Jurkat, Clone E6-1 (cell line): ENCODE measurements at regions not wholly inside any gene's neighbourhood (a gene's known extent, or its start where the extent isn't known, plus 50 kb on each side); places are given as distances from the start of the nearest gene placed in this dataset.
A peak's percentile ranks its signal among the peaks of the same experiment; 100 is the strongest.
"Not testable (repeated sequence)": the region's sequence is repeated elsewhere in the genome, so short reads cannot be mapped to it uniquely, and the experiment has no call there.

Experiments
- DNase-seq: peaks from one replicate; pipeline ENCODE4 v3.0.0-alpha.2; 2011; ENCODE audit warnings: low read depth, low spot score
- H3K4me3 ChIP-seq: 2 replicates; pipeline ENCODE4 v1.5.1; 2011; ENCODE audit warnings: mild to moderate bottlenecking, low read length, control low read depth, moderate library complexity

DNA sequence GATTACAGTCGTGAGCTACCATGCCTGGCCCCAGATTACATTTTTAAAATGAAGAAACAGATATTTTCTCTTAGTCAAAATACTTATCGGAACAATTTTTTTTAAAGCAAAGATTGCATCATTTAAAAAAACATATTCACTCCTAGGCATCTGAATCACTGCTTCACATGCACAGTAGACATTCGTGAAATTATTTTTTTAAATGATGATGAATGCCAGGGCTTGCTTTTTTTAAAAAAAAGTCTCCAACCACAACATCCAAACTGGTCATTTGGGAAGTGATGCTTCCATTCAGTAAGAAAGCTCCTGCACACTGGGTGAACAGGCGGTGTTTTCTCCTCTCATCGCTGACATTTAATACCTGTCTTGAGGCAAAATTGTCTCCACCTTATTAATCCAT, 223.0 kb upstream of the DMRT1 start:
- DNase-seq: no peak

DNA sequence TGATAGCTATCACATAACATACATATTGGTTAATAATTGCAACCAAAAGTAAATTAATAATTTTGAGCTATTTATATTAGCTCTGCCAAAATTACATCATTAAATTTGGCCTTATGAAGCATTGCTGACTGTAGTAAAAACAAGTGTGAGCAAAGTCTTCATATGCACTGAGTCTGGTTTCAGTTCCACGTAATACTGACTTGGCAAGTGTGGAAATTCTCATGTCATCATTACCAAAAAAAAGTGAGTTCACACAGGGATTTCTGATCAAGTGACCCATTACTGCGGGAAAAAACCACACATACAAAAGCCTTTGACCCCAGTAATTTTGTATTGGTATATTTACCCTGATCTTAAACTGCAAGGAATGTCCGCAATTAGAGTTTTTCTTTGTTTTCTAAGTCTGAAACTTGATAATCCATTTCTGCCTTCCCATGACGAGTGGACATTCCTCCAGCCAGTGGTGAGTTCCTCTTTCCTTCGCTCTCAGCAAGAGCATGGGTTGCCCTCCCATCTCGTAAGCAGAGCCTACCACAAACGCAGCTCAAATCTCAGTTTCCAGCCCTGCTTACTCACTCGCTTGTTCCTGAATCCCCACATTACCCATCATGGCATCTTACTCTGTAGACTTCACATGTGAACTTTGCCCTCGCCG, 220.2 kb upstream of the DMRT1 start:
- no peak for DNase-seq

More for the DNA sequence above, 223.0 kb upstream of the DMRT1 start:
- no peak overlapping the region for H3K4me3 ChIP-seq

DNA sequence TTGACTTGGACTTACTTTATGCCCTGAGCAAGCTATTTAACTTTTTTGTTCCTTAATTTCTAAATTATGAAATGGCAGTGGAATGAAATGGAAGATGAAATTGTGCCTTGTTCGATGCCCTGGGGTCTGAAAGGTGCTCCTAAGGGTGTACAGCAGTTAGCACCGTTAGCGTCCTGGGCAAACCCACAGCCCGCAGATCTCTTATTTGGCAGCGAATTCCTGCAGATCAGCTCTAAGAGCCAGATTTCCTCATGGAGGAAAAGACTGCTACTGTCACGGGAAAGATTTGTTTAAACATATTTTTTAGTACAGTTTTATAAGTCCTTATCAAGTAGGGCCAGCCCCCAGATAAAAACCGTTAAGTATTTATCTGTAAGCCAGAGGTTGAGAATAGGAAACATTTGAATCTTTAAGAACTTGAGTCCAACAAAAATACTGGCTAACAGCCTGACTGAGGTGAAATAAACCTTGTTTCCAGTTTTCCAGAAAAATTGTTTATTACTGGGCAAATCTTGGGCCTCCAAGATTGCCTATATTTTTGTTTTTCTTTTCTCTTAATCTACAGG, 216.5 kb upstream of the DMRT1 start:
- DNase-seq: no peak

More for the DNA sequence above, 220.2 kb upstream of the DMRT1 start:
- no peak overlapping the region for H3K4me3 ChIP-seq

DNA sequence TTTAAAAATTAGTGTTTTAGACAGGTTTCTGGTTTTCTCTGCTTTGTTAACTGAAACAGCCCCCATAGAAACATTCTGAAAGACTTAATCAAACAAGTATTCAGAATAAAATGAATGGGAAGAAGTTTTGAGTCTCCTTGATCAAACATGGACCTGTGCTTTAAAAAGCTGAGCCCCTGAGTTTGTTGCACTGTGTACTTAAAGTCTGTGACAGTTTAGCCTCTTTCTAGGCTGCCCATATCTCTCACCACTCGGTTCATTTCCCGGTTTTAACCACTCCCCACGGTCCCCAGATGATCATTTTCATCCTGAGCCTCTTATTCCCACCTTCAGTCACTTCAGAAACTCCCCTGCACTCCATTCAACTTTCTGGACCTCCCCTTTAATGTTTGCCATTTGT, 215.9 kb upstream of the DMRT1 start:
- H3K4me3 ChIP-seq: no peak overlapping the region
- no peak for DNase-seq

More for the DNA sequence above, 216.5 kb upstream of the DMRT1 start:
- H3K4me3 ChIP-seq: no peak overlapping the region

DNA sequence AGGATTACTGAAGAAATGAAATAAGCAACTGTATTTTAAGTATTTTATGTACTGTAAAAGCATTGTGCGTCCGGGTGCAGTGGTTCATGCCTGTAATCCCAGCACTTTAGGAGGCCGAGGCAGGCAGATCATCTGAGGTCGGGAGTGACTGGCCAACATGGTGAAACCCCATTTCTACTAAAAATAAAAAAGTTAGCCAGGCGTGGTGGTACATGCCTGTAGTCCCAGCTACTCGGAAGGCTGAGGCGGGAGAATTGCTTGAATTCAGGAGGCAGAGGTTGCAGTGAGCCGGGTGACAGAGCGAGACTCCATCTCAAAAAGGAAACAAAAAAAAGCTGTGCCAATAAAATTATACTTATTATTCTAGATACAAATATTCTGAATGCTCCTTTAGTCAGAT, 215.4 kb upstream of the DMRT1 start:
- not testable (repeated sequence) for H3K4me3 ChIP-seq, DNase-seq

DNA sequence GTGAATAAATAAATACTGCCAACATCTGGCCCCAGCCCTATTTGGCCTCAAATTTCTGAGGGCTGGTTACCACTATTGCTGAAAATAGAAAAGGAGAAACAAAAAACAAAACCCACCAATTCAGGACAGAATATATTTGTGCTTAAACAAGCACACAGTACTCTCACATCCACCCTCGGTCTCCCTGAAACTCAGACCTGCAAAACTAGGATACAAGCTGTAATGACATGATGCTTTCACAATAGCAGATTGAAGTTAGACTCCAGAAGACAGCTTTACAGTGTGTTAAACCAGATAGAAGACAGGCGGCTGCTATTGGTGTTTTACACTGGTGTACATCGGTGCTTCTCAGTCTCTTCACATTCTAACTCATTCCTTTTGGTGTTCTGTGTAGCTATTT, 214.9 kb upstream of the DMRT1 start:
- no peak for DNase-seq
- H3K4me3 ChIP-seq: no peak overlapping the region

DNA sequence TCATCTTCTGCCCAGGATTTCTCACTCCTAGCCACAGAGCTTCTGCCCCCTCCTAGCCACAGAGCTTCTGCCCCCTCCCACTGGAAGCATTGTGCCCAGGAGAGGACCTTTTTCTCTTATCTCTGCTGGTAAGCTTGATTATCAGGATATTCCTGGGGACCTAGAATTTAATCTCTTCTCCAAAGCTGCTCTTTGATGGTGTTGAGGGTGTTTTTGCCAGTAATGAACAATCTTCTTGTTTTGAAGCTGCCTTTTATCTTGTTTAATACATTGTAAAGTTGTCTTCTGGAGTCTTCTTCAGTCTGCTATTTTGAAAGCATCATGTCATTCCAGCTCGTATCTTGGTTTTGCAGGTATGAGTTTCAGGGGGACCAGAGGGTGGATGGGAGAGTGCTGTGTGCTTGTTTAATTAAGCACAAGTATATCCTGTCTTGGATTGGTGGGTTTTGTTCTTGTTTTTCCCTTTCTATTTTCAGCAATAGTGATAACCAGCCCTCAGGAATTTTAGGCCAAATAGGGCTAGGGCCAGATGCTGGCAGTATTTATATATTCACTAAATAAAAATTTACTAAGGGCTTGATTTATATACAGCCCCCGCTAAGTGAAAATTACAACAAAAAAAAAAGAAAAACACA, 214.0 kb upstream of the DMRT1 start:
- DNase-seq: no peak
- H3K4me3 ChIP-seq: no peak overlapping the region

DNA sequence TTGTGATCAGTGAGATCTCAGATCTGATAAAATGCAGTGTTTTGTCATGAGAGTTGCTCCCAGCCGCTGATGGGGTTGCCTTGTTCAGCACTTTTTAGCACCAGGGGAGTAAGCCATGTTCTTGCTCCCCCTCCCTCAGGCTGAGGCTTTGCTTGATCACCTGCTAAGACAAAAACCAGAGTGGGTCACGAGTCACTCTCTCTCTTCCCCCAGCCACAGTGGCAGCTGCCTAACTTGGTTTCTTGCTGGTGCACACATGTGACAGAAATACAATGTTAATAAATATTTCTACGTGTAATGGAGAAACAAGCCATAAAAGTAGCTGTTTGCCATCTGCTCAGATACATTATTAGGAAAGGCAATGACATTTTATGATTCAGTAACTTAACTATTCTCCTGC, 212.4 kb upstream of the DMRT1 start:
- DNase-seq: peak; percentile 73
- H3K4me3 ChIP-seq: no peak overlapping the region

DNA sequence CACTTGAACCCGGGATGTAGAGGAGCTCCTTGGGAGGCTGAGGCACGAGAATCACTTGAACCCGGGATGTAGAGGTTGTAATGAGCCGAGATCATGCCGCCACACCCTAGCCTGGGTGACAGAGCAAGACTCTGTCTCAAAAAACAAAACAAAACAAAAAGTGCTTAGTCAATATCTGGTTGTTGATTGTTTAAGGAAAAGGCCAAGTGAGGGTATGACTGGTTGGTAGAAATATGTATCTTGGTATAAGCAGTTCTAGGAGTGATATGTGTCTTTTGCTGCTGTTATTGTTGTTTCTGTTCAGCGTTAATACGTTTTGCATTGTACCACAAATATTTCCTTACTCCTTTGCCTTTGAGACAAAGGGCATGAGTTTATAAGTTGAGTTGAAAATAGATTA, 210.7 kb upstream of the DMRT1 start:
- no peak overlapping the region for H3K4me3 ChIP-seq
- DNase-seq: no peak

DNA sequence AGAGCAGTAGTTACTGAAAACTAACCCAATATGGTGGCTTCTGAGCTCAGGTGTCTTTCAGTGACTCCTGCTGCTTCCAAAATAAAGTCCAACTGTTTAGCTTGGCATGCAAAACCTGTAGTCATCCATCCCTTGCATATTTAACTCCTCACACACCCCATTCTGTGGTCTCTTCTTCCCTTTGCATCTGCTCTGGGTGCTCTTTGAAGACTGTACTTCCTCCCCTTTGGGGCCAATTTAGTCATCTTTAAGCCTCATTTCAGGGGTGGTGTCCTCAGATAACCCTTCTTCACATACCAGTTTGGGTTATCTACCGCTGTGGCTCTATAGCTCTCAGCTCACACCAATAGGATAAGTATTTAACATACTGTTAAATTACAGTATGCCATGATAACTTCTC, 209.9 kb upstream of the DMRT1 start:
- H3K4me3 ChIP-seq: no peak overlapping the region
- DNase-seq: peak; percentile 89

DNA sequence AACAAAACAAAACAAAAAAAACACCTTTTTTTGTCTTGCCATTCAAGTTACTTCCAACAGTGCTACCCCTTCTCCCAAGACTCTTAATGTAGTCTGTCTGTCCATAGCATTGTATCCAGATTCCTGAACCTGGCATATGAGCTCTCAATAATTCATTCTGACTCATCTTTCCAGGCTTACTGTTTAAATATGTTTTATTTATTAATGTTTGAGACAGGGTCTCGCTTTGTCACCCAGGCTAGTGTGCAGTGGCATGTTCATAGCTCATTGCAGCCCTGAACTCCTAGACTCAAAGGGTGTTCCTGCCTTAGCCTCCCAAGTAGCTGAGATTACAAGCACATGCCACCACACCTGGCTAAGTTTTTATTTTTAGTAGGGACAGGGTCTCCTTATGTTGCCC, 208.0 kb upstream of the DMRT1 start:
- no peak overlapping the region for H3K4me3 ChIP-seq
- no peak for DNase-seq

DNA sequence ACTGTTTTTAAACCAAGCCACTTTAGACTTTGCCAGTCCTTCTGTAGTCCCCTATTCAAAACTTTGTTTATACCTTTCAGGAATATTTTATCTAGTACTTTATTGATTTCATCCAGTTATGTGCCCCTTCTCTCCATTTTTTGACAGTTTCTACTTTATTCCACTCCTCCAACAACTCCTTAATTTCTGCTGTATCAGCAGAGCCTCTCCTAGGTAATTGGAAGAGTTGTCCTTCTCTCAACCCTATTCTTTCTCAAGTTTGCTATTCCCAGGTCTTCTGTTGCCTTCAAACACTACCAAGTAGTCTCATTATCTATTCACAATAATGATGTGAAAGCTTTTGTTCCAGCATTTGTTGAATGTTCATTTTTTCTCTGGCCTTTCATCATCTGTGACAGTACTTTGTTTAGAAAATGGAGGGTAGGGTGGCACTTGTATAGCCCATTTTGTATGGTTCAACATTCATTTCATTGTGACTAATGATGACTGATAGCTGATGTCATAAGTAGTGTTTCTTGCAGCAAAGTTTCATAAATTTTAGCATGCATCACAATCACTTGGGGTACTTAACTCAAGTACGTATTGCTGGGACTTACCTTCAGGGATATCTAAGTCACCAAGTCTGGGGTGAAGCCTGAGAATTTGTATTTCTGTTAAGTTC, 204.4 kb upstream of the DMRT1 start:
- no peak overlapping the region for H3K4me3 ChIP-seq
- DNase-seq: no peak

DNA sequence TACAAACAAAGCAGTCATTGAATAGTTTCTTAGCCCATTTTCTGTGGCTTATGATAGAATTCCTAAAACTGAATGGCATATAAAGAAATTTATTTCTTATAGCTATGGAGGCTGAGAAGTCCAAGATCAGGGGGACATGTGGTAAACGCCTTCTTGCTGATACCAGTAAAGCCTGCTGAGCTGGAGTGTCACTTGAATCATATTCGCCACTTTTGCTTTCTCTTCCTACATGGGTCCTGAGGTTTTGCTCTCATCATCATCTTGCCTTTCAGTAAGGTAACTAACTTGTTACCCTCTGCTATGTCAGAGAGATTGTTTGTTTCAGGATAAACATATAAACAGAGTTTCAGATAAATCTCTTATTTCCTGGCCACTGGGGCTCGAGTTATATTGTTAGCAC, 203.3 kb upstream of the DMRT1 start:
- DNase-seq: no peak
- no peak overlapping the region for H3K4me3 ChIP-seq

DNA sequence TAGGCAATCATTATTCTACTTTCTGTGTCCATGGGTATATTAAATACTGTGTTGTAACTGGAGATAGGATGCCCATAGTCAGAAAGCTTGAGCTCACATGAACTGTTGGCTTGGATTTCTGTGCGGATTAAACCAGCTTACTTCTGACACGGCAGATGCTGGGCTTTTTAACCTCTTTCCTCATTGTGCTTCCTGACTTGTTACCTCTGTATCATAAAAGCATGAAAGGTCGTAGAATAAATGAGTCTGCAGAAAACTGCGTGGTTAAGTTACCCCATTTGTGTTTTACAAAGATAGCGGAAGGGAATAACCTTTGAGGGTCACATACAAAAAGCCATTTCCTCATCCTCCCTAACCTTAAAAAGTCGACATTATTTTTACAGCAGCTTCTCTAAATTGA, 199.5 kb upstream of the DMRT1 start:
- no peak overlapping the region for H3K4me3 ChIP-seq
- peak; percentile 54 for DNase-seq

DNA sequence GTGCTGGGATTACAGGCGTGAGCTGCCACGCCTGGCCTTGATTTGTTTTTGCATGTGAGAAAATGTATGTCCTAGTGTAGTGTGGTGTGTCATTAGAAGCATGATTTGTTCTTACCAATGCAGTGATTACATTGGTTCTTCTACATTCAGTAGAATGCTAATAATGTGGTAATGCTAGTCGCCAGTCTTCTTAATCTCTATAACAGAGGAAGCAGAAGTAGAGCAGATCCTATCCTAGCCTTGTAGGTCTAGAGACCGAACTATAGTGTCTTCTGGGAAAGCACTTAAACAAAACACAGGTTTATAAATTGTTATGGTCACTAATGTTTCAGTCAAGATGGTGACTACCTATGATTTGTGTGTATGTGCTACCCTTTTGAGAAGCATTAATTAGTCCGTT, 197.5 kb upstream of the DMRT1 start:
- H3K4me3 ChIP-seq: no peak overlapping the region
- no peak for DNase-seq

DNA sequence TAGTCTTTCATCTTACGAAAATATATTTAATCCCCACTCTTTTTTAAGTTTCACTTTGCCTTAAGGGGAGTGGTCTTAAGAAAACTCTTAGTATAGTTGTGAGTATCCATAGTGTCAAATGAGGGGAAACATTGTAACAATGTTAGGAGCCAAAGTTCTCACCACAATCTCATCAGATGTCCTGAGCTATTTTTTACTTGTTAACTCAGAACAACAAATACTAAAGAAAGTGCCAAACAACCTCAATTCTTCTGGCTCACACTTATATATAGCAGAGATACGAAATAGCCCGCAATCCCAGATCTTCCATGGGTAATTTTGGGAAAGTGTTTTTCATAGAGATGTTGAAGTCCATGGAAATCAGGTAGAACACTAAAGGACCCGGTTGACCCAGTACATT, 194.0 kb upstream of the DMRT1 start:
- H3K4me3 ChIP-seq: no peak overlapping the region
- no peak for DNase-seq

DNA sequence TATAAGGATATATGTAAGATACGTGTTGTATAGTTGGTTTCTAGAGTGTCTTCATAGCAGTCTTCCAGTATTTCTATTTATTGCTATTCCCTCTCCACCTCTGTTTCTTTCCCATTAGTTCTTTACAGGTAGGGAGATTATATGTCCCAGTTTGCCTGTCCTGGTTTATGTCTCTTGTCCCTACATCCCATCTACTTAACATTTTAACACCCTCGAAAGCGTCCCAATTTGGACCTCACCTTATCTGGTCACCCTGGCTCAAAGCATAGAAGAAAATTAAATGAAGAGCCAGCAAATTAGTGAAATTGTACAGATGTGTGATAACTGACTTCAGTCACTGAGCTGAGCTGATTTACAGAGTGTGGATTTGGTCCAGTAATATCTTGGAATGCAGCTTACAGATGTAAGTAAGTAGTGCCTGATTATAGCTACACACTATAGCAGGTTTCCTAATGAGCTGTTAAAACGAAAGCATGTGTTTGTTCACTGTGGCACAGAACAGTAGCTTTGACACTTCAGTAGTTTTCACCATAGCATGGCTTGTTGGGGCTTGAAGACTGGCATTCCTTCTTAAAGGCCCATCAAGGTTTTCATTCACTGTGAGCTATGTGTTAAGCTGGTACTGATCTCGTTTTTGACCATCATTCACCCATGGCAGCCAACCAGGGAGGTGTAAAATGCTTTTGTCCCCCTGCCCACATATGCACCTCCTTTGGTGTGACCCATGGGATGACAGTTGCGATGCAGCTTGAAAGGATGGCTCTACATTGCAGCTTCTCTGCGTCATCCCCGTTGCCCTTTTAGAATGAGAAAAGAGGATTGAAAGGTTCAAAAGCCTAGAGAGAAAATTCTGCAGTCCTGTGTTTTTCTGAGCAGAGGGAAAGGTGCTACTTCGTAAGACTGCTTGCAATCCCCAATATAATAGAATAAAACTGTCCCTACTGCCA, 192.1 kb upstream of the DMRT1 start:
- no peak overlapping the region for H3K4me3 ChIP-seq

DNA sequence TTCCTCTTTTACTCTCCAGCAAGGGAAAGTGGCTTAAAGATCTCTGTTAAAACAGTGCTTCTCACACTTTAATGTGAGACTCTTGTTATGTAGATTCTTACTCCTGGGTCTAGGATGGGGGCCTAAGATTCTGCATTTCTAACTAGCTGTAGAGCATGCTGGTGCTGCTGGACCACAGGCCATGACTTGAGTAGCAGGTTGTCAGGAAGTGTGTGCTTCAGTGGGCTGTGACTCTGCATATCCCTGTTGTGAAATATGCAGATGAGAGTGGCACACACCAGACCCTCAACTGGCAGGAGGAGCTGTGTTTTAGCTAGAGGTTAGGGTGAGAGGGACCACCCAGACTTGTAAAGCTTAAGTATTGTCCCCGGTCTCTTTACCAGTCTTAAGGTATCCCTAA, 191.1 kb upstream of the DMRT1 start:
- H3K4me3 ChIP-seq: peak overlapping the region; percentile 11; the same call in 1 of the 2 replicates
- DNase-seq: peak; percentile 53

More for the DNA sequence above, 192.1 kb upstream of the DMRT1 start:
- DNase-seq: no peak

DNA sequence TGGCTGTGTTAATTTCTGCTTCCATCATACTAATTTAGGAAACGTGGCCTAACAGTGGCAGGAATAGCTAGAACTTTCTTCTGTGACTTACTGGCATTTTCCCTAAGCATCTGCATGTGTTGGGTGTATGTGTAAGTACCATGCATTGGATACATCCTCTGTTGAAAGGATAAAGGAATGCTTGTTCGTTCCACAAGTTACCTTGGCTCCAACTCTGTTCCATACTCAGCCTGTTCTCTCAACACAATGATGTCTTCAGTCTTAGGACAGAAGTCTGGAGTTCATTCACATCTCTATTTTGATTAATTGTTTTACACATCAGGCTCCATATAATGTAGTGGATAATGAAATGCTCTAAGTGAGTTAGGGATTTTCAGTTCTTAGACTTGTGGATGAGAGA, 190.1 kb upstream of the DMRT1 start:
- no peak overlapping the region for H3K4me3 ChIP-seq
- DNase-seq: no peak
